GM23338 (cell line): ENCODE measurements at regions not wholly inside any gene's neighbourhood (a gene's known extent, or its start where the extent isn't known, plus 50 kb on each side); places are given as distances from the start of the nearest gene placed in this dataset.

Experiments used
- ATAC-seq: fragments of 200-7000 bp; cut with Tn5 transposase; 3 replicates; pipeline ENCODE4 v1.9.1; 2020
- DNase-seq: peaks from one replicate; pipeline ENCODE4 v3.0.0-alpha.2; 2015; ENCODE audit warnings: low spot score
- H2AFZ ChIP-seq: fragments of 200-600 bp; sonication (generic); 2 replicates; pipeline ENCODE4 v1.8.0; 2016; ENCODE audit warnings: antibody characterized with exemption, mild to moderate bottlenecking, moderate library complexity
- H3F3A ChIP-seq: fragments of 200-600 bp; sonication (generic); replicated peaks from 2 replicates; pipeline ENCODE4 v1.8.0; 2017; ENCODE audit warnings: antibody characterized with exemption, mixed run types, low read depth
- H3K27ac ChIP-seq: fragments of 200-600 bp; sonication (generic); 2 replicates; pipeline ENCODE4 v1.6.1; 2016; ENCODE audit warnings: low read depth
- H3K27me3 ChIP-seq: fragments of 200-600 bp; sonication (generic); 2 replicates; pipeline ENCODE4 v1.8.0; 2016; ENCODE audit warnings: mild to moderate bottlenecking, mixed run types, moderate library complexity; ENCODE audit not compliant: insufficient read depth
- H3K36me3 ChIP-seq: fragments of 200-600 bp; sonication (generic); 2 replicates; pipeline ENCODE4 v1.8.0; 2016; ENCODE audit warnings: mild to moderate bottlenecking; ENCODE audit not compliant: insufficient read depth
- H3K4me1 ChIP-seq: fragments of 200-600 bp; sonication (generic); 2 replicates; pipeline ENCODE4 v1.8.0; 2016; ENCODE audit warnings: mild to moderate bottlenecking, moderate library complexity; ENCODE audit not compliant: insufficient read depth
- H3K4me2 ChIP-seq: fragments of 200-600 bp; sonication (generic); 2 replicates; pipeline ENCODE4 v1.7.1; 2017; ENCODE audit warnings: mixed run types
- H3K4me3 ChIP-seq: fragments of 200-600 bp; sonication (generic); 2 replicates; pipeline ENCODE4 v1.6.1; 2016; ENCODE audit warnings: mixed run types
- H3K79me2 ChIP-seq: fragments of 200-600 bp; sonication (generic); replicated peaks from 2 replicates; pipeline ENCODE4 v1.8.0; 2017; ENCODE audit warnings: mild to moderate bottlenecking; ENCODE audit not compliant: insufficient read depth
- H3K9me2 ChIP-seq: fragments of 200-600 bp; sonication (generic); 2 replicates; pipeline ENCODE4 v1.8.0; 2017; ENCODE audit not compliant: insufficient read depth
- H4K20me1 ChIP-seq: fragments of 200-600 bp; sonication (generic); replicated peaks from 2 replicates; pipeline ENCODE4 v1.8.0; 2017; ENCODE audit warnings: mild to moderate bottlenecking; ENCODE audit not compliant: insufficient read depth
- H3K27ac Mint-ChIP-seq: 2 replicates; pipeline ENCODE4 v1.8.0; 2020; ENCODE audit warnings: inconsistent platforms, mild to moderate bottlenecking, moderate library complexity, mixed read lengths
- H3K27me3 Mint-ChIP-seq: 3 replicates; pipeline ENCODE4 v1.8.0; 2022; ENCODE audit warnings: low read depth, mild to moderate bottlenecking, moderate library complexity, mixed read lengths, inconsistent platforms; ENCODE audit not compliant: insufficient read depth, poor library complexity
- H3K36me3 Mint-ChIP-seq: 3 replicates; pipeline ENCODE4 v1.8.0; 2021; ENCODE audit warnings: low read depth, mild to moderate bottlenecking, inconsistent platforms, moderate library complexity, mixed read lengths
- H3K4me1 Mint-ChIP-seq: 3 replicates; pipeline ENCODE4 v1.8.0; 2020; ENCODE audit warnings: mild to moderate bottlenecking, inconsistent platforms, mixed read lengths
- H3K4me3 Mint-ChIP-seq: 3 replicates; pipeline ENCODE4 v1.8.0; 2021; ENCODE audit warnings: moderate library complexity, mild to moderate bottlenecking, inconsistent platforms, mixed read lengths
- H3K9me3 Mint-ChIP-seq: 3 replicates; pipeline ENCODE4 v1.8.0; 2020; ENCODE audit warnings: moderate library complexity, mild to moderate bottlenecking, inconsistent platforms, mixed read lengths
- EZH2 ChIP-seq: fragments of 200-600 bp; sonication (generic); IDR thresholded peaks from one replicate; pipeline ENCODE4 v1.8.0; 2017; ENCODE audit warnings: antibody characterized with exemption, mild to moderate bottlenecking, low read depth; ENCODE audit not compliant: unreplicated experiment
- EZH2phosphoT487 ChIP-seq: fragments of 200-600 bp; sonication (generic); IDR thresholded peaks from one replicate; pipeline ENCODE4 v1.8.1; 2018; ENCODE audit warnings: antibody characterized with exemption; ENCODE audit not compliant: unreplicated experiment
- JUNB ChIP-seq: IDR thresholded peaks from one replicate; pipeline ENCODE4 v1.6.1; 2016; ENCODE audit warnings: antibody characterized with exemption; ENCODE audit not compliant: unreplicated experiment
- NANOG ChIP-seq: IDR thresholded peaks from 2 replicates; pipeline ENCODE4 v1.6.1; 2016; ENCODE audit warnings: antibody characterized with exemption, borderline replicate concordance
- POLR2AphosphoS5 ChIP-seq: IDR thresholded peaks from 2 replicates; pipeline ENCODE4 v1.6.1; 2016; ENCODE audit warnings: antibody characterized with exemption, low read depth
- STAT1 ChIP-seq: IDR thresholded peaks from one replicate; pipeline ENCODE4 v1.6.1; 2016; ENCODE audit warnings: antibody characterized with exemption; ENCODE audit not compliant: unreplicated experiment
- ZNF114 ChIP-seq: fragments of 250-450 bp; sonication (Bioruptor Pico); IDR thresholded peaks from 2 replicates; pipeline ENCODE4 v1.5.0; 2020; ENCODE audit warnings: mild to moderate bottlenecking, moderate library complexity
- ZNF331 ChIP-seq: fragments of 250-450 bp; sonication (Bioruptor Pico); IDR thresholded peaks from 2 replicates; pipeline ENCODE4 v1.5.0; 2020; ENCODE audit warnings: low read depth, mild to moderate bottlenecking, moderate library complexity
- TF ChIP-seq, protein P1 (sequence below): IDR thresholded peaks from 2 replicates; pipeline ENCODE4 v1.6.1; 2016; ENCODE audit warnings: antibody characterized with exemption
- TF ChIP-seq, protein P2 (sequence below): fragments of 250-450 bp; sonication (Bioruptor Pico); IDR thresholded peaks from 2 replicates; pipeline ENCODE4 v1.5.0; 2020; ENCODE audit warnings: mild to moderate bottlenecking, moderate library complexity
- TF ChIP-seq, protein P3 (sequence below): IDR thresholded peaks from one replicate; pipeline ENCODE4 v1.6.1; 2018; ENCODE audit warnings: antibody characterized with exemption; ENCODE audit not compliant: unreplicated experiment
- TF ChIP-seq, protein P4 (sequence below), 2 experiments: fragments of 200-600 bp in 1 of 2; sonication (generic) in 1 of 2; conservative IDR thresholded peaks; 2 replicates each; pipeline versions ENCODE4 v1.5.1 to v1.6.1; 2016 to 2017; ENCODE audit warnings: antibody characterized with exemption in 2 of 2, low read depth in 2 of 2, mild to moderate bottlenecking in 2 of 2, moderate library complexity in 1 of 2

DNA sequence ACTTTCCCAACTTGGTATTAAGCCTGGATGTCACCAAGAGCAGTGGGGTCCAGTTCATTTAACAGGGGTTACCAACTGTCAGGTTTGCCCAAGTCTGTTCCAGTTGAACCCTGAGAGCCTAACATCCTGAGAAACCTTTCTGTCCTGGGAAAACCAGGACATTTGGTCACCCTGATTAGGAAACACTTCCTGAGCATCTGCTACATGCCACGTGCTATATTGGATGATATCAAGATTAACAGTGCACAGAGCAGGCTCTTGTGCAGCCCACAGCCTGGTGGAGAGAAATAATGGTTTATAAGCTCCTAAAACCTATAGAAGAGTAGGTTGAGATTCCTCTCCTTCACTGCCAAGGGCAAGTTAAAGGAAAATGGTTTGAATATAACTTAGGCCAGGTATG is 102.9 kb upstream of the RAD23B start (continued):
- TF ChIP-seq, protein P1, sequence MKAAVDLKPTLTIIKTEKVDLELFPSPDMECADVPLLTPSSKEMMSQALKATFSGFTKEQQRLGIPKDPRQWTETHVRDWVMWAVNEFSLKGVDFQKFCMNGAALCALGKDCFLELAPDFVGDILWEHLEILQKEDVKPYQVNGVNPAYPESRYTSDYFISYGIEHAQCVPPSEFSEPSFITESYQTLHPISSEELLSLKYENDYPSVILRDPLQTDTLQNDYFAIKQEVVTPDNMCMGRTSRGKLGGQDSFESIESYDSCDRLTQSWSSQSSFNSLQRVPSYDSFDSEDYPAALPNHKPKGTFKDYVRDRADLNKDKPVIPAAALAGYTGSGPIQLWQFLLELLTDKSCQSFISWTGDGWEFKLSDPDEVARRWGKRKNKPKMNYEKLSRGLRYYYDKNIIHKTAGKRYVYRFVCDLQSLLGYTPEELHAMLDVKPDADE = no peak
- TF ChIP-seq STAT1 (no peak), ZNF331 (CRISPR knock-in tag) (no peak)

DNA sequence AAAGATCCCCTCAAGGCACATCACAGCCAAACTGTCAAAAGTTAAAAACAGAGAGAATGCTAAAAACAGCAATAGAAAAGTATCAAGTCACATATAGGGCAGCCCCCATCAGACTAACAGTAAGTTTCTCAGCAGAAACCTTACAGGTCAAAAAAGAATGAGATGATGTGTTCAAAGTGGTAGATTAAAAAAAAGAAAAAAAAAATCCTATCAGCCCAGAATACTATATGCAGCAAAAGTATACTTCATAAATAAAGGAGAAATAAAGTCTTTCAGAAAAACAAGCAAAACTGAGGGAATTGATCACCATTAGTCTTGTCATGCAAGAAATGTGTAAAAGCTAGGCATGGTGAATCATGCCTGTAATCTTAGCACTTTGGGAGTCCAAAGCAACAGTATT is 99.9 kb upstream of the RAD23B start:
- Histone ChIP-seq H3K4me3 (no peak overlapping the region), H3K4me2 (no peak overlapping the region), H3K27me3 (no peaks in the 10 kb centered on the region), H3K36me3 (no peaks in the 10 kb centered on the region), H3K4me1 (no peaks in the 10 kb centered on the region), H3F3A (no peaks in the 10 kb centered on the region), H3K79me2 (no peaks in the 10 kb centered on the region), H3K27ac (no peak overlapping the region), H4K20me1 (no peaks in the 10 kb centered on the region), H3K9me2 (no peaks in the 10 kb centered on the region), H2AFZ (no peak overlapping the region)
- Mint-ChIP-seq H3K9me3 (no peaks in the 10 kb centered on the region; the same call in 2 of the 3 replicates), H3K27me3 (no peaks in the 10 kb centered on the region), H3K4me3 (no peak overlapping the region), H3K4me1 (no peaks in the 10 kb centered on the region), H3K27ac (no peak overlapping the region), H3K36me3 (no peaks in the 10 kb centered on the region)
- ATAC-seq (no peak), DNase-seq (no peak)
- TF ChIP-seq ZNF331 (CRISPR knock-in tag) = no peak
- TF ChIP-seq, protein P1 = no peak
- TF ChIP-seq EZH2phosphoT487 = no peak
- TF ChIP-seq, protein P2, sequence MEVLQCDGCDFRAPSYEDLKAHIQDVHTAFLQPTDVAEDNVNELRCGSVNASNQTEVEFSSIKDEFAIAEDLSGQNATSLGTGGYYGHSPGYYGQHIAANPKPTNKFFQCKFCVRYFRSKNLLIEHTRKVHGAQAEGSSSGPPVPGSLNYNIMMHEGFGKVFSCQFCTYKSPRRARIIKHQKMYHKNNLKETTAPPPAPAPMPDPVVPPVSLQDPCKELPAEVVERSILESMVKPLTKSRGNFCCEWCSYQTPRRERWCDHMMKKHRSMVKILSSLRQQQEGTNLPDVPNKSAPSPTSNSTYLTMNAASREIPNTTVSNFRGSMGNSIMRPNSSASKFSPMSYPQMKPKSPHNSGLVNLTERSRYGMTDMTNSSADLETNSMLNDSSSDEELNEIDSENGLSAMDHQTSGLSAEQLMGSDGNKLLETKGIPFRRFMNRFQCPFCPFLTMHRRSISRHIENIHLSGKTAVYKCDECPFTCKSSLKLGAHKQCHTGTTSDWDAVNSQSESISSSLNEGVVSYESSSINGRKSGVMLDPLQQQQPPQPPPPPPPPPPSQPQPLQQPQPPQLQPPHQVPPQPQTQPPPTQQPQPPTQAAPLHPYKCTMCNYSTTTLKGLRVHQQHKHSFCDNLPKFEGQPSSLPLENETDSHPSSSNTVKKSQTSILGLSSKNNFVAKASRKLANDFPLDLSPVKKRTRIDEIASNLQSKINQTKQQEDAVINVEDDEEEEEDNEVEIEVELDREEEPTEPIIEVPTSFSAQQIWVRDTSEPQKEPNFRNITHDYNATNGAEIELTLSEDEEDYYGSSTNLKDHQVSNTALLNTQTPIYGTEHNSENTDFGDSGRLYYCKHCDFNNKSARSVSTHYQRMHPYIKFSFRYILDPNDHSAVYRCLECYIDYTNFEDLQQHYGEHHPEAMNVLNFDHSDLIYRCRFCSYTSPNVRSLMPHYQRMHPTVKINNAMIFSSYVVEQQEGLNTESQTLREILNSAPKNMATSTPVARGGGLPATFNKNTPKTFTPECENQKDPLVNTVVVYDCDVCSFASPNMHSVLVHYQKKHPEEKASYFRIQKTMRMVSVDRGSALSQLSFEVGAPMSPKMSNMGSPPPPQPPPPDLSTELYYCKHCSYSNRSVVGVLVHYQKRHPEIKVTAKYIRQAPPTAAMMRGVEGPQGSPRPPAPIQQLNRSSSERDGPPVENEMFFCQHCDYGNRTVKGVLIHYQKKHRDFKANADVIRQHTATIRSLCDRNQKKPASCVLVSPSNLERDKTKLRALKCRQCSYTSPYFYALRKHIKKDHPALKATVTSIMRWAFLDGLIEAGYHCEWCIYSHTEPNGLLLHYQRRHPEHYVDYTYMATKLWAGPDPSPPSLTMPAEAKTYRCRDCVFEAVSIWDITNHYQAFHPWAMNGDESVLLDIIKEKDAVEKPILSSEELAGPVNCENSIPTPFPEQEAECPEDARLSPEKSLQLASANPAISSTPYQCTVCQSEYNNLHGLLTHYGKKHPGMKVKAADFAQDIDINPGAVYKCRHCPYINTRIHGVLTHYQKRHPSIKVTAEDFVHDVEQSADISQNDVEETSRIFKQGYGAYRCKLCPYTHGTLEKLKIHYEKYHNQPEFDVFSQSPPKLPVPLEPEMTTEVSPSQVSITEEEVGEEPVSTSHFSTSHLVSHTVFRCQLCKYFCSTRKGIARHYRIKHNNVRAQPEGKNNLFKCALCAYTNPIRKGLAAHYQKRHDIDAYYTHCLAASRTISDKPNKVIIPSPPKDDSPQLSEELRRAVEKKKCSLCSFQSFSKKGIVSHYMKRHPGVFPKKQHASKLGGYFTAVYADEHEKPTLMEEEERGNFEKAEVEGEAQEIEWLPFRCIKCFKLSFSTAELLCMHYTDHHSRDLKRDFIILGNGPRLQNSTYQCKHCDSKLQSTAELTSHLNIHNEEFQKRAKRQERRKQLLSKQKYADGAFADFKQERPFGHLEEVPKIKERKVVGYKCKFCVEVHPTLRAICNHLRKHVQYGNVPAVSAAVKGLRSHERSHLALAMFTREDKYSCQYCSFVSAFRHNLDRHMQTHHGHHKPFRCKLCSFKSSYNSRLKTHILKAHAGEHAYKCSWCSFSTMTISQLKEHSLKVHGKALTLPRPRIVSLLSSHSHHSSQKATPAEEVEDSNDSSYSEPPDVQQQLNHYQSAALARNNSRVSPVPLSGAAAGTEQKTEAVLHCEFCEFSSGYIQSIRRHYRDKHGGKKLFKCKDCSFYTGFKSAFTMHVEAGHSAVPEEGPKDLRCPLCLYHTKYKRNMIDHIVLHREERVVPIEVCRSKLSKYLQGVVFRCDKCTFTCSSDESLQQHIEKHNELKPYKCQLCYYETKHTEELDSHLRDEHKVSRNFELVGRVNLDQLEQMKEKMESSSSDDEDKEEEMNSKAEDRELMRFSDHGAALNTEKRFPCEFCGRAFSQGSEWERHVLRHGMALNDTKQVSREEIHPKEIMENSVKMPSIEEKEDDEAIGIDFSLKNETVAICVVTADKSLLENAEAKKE (CRISPR knock-in tag) = no peak
- no peak for TF ChIP-seq EZH2
- no peak for TF ChIP-seq NANOG
- no peak for TF ChIP-seq JUNB
- TF ChIP-seq, protein P3, sequence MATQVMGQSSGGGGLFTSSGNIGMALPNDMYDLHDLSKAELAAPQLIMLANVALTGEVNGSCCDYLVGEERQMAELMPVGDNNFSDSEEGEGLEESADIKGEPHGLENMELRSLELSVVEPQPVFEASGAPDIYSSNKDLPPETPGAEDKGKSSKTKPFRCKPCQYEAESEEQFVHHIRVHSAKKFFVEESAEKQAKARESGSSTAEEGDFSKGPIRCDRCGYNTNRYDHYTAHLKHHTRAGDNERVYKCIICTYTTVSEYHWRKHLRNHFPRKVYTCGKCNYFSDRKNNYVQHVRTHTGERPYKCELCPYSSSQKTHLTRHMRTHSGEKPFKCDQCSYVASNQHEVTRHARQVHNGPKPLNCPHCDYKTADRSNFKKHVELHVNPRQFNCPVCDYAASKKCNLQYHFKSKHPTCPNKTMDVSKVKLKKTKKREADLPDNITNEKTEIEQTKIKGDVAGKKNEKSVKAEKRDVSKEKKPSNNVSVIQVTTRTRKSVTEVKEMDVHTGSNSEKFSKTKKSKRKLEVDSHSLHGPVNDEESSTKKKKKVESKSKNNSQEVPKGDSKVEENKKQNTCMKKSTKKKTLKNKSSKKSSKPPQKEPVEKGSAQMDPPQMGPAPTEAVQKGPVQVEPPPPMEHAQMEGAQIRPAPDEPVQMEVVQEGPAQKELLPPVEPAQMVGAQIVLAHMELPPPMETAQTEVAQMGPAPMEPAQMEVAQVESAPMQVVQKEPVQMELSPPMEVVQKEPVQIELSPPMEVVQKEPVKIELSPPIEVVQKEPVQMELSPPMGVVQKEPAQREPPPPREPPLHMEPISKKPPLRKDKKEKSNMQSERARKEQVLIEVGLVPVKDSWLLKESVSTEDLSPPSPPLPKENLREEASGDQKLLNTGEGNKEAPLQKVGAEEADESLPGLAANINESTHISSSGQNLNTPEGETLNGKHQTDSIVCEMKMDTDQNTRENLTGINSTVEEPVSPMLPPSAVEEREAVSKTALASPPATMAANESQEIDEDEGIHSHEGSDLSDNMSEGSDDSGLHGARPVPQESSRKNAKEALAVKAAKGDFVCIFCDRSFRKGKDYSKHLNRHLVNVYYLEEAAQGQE = no peak
- TF ChIP-seq ZNF114 (CRISPR knock-in tag) = no peak
- no peak for TF ChIP-seq POLR2AphosphoS5
- TF ChIP-seq, protein P4, sequence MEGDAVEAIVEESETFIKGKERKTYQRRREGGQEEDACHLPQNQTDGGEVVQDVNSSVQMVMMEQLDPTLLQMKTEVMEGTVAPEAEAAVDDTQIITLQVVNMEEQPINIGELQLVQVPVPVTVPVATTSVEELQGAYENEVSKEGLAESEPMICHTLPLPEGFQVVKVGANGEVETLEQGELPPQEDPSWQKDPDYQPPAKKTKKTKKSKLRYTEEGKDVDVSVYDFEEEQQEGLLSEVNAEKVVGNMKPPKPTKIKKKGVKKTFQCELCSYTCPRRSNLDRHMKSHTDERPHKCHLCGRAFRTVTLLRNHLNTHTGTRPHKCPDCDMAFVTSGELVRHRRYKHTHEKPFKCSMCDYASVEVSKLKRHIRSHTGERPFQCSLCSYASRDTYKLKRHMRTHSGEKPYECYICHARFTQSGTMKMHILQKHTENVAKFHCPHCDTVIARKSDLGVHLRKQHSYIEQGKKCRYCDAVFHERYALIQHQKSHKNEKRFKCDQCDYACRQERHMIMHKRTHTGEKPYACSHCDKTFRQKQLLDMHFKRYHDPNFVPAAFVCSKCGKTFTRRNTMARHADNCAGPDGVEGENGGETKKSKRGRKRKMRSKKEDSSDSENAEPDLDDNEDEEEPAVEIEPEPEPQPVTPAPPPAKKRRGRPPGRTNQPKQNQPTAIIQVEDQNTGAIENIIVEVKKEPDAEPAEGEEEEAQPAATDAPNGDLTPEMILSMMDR (conservative IDR thresholded peaks at IDR 0.05; ENCODE audit: low read depth in 2 of 2) = no peak
- no peak for TF ChIP-seq STAT1
